Esophagus (tissue), 2 donors: ENCODE measurements at regions not wholly inside any gene's neighbourhood (a gene's known extent, or its start where the extent isn't known, plus 50 kb on each side); places are given as distances from the start of the nearest gene placed in this dataset.

ENCODE experiments used
- H3K27ac ChIP-seq, 2 donors: one replicate each; pipeline ENCODE4 v1.5.1; 2013; ENCODE audit warnings: low read depth in 2 of 2, mild to moderate bottlenecking in 2 of 2, inconsistent platforms in 1 of 2, low read length in 1 of 2, moderate library complexity in 1 of 2
- H3K27me3 ChIP-seq, 2 donors: one replicate each; pipeline ENCODE4 v1.6.1; 2013; ENCODE audit warnings: low read length in 2 of 2, control low read depth in 1 of 2, mild to moderate bottlenecking in 1 of 2; ENCODE audit not compliant: insufficient read depth in 2 of 2, control insufficient read depth in 1 of 2
- H3K36me3 ChIP-seq, 2 donors: one replicate each; pipeline ENCODE4 v1.6.1; 2013; ENCODE audit warnings: low read length in 1 of 2; ENCODE audit not compliant: control insufficient read depth in 2 of 2, insufficient read depth in 2 of 2
- H3K4me1 ChIP-seq, 2 donors: one replicate each; pipeline ENCODE4 v1.6.1; 2013; ENCODE audit warnings: low read length in 1 of 2; ENCODE audit not compliant: control insufficient read depth in 2 of 2, insufficient read depth in 2 of 2
- H3K4me3 ChIP-seq, 2 donors: one replicate each; pipeline ENCODE4 v1.5.1; 2013; ENCODE audit warnings: low read length in 2 of 2, mild to moderate bottlenecking in 2 of 2, low read depth in 1 of 2, moderate library complexity in 1 of 2
- H3K9me3 ChIP-seq, 2 donors: one replicate each; pipeline ENCODE4 v1.6.1; 2013; ENCODE audit warnings: mild to moderate bottlenecking in 2 of 2, low read depth in 1 of 2, low read length in 1 of 2, moderate library complexity in 1 of 2; ENCODE audit not compliant: control insufficient read depth in 2 of 2, insufficient read depth in 1 of 2
- WGBS, 2 donors: extraction: QIAGEN DNeasy Blood & Tissue Kit; methylation state at CpG; one replicate each; pipeline ENCODE4 v1.1.7; 2013; 5-methylcytosine and 5-hydroxymethylcytosine counted together
- donor health status: healthy with polysubstance abuse.
- donor health status: Bipolar disorder and iron deficiency.

GRCh38 chr4:131054489-131055019 lies 1958.6 kb downstream of the C4orf33 start:
- 80 to 83% methylated on average over 8 of the region's 8 CpGs for WGBS, 2 donors
- H3K27ac ChIP-seq: no peak overlapping the region
- peaks cover 0 to 3% of the 10 kb centered on the region in 2 donors for H3K9me3 ChIP-seq
- H3K4me1 ChIP-seq: no peaks in the 10 kb centered on the region
- no peaks in the 10 kb centered on the region for H3K27me3 ChIP-seq
- no peak overlapping the region for H3K4me3 ChIP-seq
- no peaks in the 10 kb centered on the region for H3K36me3 ChIP-seq

GRCh38 chr4:131061734-131062133 lies 1965.8 kb downstream of the C4orf33 start:
- Histone ChIP-seq H3K9me3 (peaks cover 6 to 9% of the 10 kb centered on the region in 2 donors), H3K4me3 (no peak overlapping the region), H3K36me3 (no peaks in the 10 kb centered on the region), H3K4me1 (no peaks in the 10 kb centered on the region), H3K27ac (no peak overlapping the region), H3K27me3 (no peaks in the 10 kb centered on the region)
- WGBS, 2 donors: 65 to 91% methylated on average over 1 of the region's 1 CpG

- no peak overlapping the region for H3K27ac ChIP-seq
- H3K27me3 ChIP-seq: no peaks in the 10 kb centered on the region
- 95 to 96% methylated on average over 5 of the region's 5 CpGs for WGBS, 2 donors
- H3K36me3 ChIP-seq: no peaks in the 10 kb centered on the region
- no peaks in the 10 kb centered on the region for H3K4me1 ChIP-seq
- H3K4me3 ChIP-seq: no peak overlapping the region
- H3K9me3 ChIP-seq: peaks cover 6 to 9% of the 10 kb centered on the region in 2 donors
Observed at GRCh38 chr4:131063878-131064277, 1967.9 kb downstream of the C4orf33 start.

GRCh38 chr4:131081069-131081468 lies 1985.1 kb downstream of the C4orf33 start:
- Histone ChIP-seq H3K27me3 (no peaks in the 10 kb centered on the region), H3K36me3 (no peaks in the 10 kb centered on the region), H3K9me3 (no peaks in the 10 kb centered on the region), H3K4me1 (no peaks in the 10 kb centered on the region), H3K4me3 (no peak overlapping the region), H3K27ac (no peak overlapping the region)

- H3K36me3 ChIP-seq: no peaks in the 10 kb centered on the region
- no peak overlapping the region for H3K4me3 ChIP-seq
- H3K27ac ChIP-seq: no peak overlapping the region
- no peaks in the 10 kb centered on the region for H3K9me3 ChIP-seq
- no peaks in the 10 kb centered on the region for H3K27me3 ChIP-seq
- H3K4me1 ChIP-seq: no peaks in the 10 kb centered on the region
- WGBS, 2 donors: 62 to 74% methylated on average over 3 of the region's 3 CpGs
Observed at GRCh38 chr4:131084997-131085396, 1989.0 kb downstream of the C4orf33 start.

- H3K9me3 ChIP-seq: no peaks in the 10 kb centered on the region
- H3K27ac ChIP-seq: no peak overlapping the region
- no peak overlapping the region for H3K4me3 ChIP-seq
- H3K36me3 ChIP-seq: no peaks in the 10 kb centered on the region
- no peaks in the 10 kb centered on the region for H3K27me3 ChIP-seq
- no peaks in the 10 kb centered on the region for H3K4me1 ChIP-seq
Observed at GRCh38 chr4:131091896-131092295, 1995.9 kb downstream of the C4orf33 start.

GRCh38 chr4:131093303-131093702 lies 1997.4 kb downstream of the C4orf33 start:
- 52 to 55% methylated on average over 2 of the region's 2 CpGs for WGBS, 2 donors
- no peaks in the 10 kb centered on the region for H3K4me1 ChIP-seq
- H3K9me3 ChIP-seq: no peaks in the 10 kb centered on the region
- no peaks in the 10 kb centered on the region for H3K27me3 ChIP-seq
- H3K27ac ChIP-seq: no peak overlapping the region
- no peaks in the 10 kb centered on the region for H3K36me3 ChIP-seq
- H3K4me3 ChIP-seq: no peak overlapping the region

GRCh38 chr4:131098976-131099375 lies 2003.0 kb downstream of the C4orf33 start:
- H3K9me3 ChIP-seq: peaks cover 5 to 11% of the 10 kb centered on the region in 2 donors
- H3K27me3 ChIP-seq: no peaks in the 10 kb centered on the region
- H3K4me1 ChIP-seq: no peaks in the 10 kb centered on the region
- H3K36me3 ChIP-seq: no peaks in the 10 kb centered on the region
- no peak overlapping the region for H3K27ac ChIP-seq
- WGBS, 2 donors: 53 to 72% methylated on average over 5 of the region's 5 CpGs
- no peak overlapping the region for H3K4me3 ChIP-seq

- no peaks in the 10 kb centered on the region for H3K4me1 ChIP-seq
- no peaks in the 10 kb centered on the region for H3K36me3 ChIP-seq
- WGBS, 2 donors: 88% methylated on average over 3 of the region's 3 CpGs
- no peaks in the 10 kb centered on the region for H3K9me3 ChIP-seq
- no peaks in the 10 kb centered on the region for H3K27me3 ChIP-seq
- no peak overlapping the region for H3K27ac ChIP-seq
- H3K4me3 ChIP-seq: no peak overlapping the region
Observed at GRCh38 chr4:131113273-131113672, 2017.3 kb downstream of the C4orf33 start.

GRCh38 chr4:131113704-131114103 lies 2017.8 kb downstream of the C4orf33 start:
- no peaks in the 10 kb centered on the region for H3K27me3 ChIP-seq
- no peak overlapping the region for H3K4me3 ChIP-seq
- no peaks in the 10 kb centered on the region for H3K9me3 ChIP-seq
- no peak overlapping the region for H3K27ac ChIP-seq
- no peaks in the 10 kb centered on the region for H3K4me1 ChIP-seq
- H3K36me3 ChIP-seq: no peaks in the 10 kb centered on the region
- WGBS, 2 donors: 65 to 74% methylated on average over 2 of the region's 2 CpGs
